Muscle of leg (tissue), 3 donors: ENCODE measurements at regions not wholly inside any gene's neighbourhood (a gene's known extent, or its start where the extent isn't known, plus 50 kb on each side); places are given as distances from the start of the nearest gene placed in this dataset.

Experiments
- DNase-seq: peaks from one replicate; pipeline ENCODE4 v3.0.0; 2013
- H3K27ac ChIP-seq: one replicate; pipeline ENCODE4 v1.5.1; 2013; ENCODE audit warnings: mild to moderate bottlenecking, low read length, control low read depth
- H3K27me3 ChIP-seq: one replicate; pipeline ENCODE4 v1.6.1; 2013; ENCODE audit warnings: low read length; ENCODE audit not compliant: control insufficient read depth, insufficient read depth
- H3K36me3 ChIP-seq: one replicate; pipeline ENCODE4 v1.6.1; 2013; ENCODE audit warnings: low read length; ENCODE audit not compliant: control insufficient read depth, insufficient read depth
- H3K4me1 ChIP-seq: one replicate; pipeline ENCODE4 v1.6.1; 2013; ENCODE audit warnings: low read length; ENCODE audit not compliant: control insufficient read depth, insufficient read depth
- H3K4me3 ChIP-seq: one replicate; pipeline ENCODE4 v1.5.1; 2013; ENCODE audit warnings: low read length, control low read depth
- H3K9me3 ChIP-seq: replicated peaks from 2 replicates; pipeline ENCODE4 v1.6.1; 2013; ENCODE audit warnings: low read depth, low read length; ENCODE audit not compliant: control insufficient read depth
- WGBS: methylation state at CpG from one replicate; pipeline ENCODE4 v1.1.5; 2013; ENCODE audit warnings: missing lambda C conversion rate; ENCODE audit not compliant: insufficient coverage; 5-methylcytosine and 5-hydroxymethylcytosine counted together

- Histone ChIP-seq H3K4me1 (no peaks in the 10 kb centered on the region), H3K4me3 (no peak overlapping the region), H3K27ac (no peak overlapping the region), H3K27me3 (peaks cover 17% of the 10 kb centered on the region), H3K36me3 (no peaks in the 10 kb centered on the region), H3K9me3 (no peaks in the 10 kb centered on the region)
- DNase-seq = no peak
- WGBS = 64% methylated on average over 6 of the region's 8 CpGs
Measured at GRCh38 chr12:131603106-131603938, 107.6 kb upstream of the SFSWAP start.

GRCh38 chr12:131603939-131604795 lies 106.7 kb upstream of the SFSWAP start:
- no peak overlapping the region for H3K27ac ChIP-seq
- no peak overlapping the region for H3K4me3 ChIP-seq
- H3K36me3 ChIP-seq = no peaks in the 10 kb centered on the region
- DNase-seq = no peak
- H3K4me1 ChIP-seq = peaks cover 2% of the 10 kb centered on the region
- no peaks in the 10 kb centered on the region for H3K9me3 ChIP-seq
- peaks cover 17% of the 10 kb centered on the region for H3K27me3 ChIP-seq
- WGBS = 11% methylated on average over 6 of the region's 21 CpGs

GRCh38 chr12:131604859-131605258 lies 106.0 kb upstream of the SFSWAP start:
- 100% methylated on average over 3 of the region's 6 CpGs for WGBS
- peaks cover 23% of the 10 kb centered on the region for H3K27me3 ChIP-seq

GRCh38 chr12:131605304-131605829 lies 105.5 kb upstream of the SFSWAP start:
- no peaks in the 10 kb centered on the region for H3K9me3 ChIP-seq
- H3K27me3 ChIP-seq = peaks cover 23% of the 10 kb centered on the region
- H3K36me3 ChIP-seq = no peaks in the 10 kb centered on the region
- no peak overlapping the region for H3K27ac ChIP-seq
- WGBS = 47% methylated on average over 6 of the region's 7 CpGs
- no peak overlapping the region for H3K4me3 ChIP-seq
- H3K4me1 ChIP-seq = peaks cover 7% of the 10 kb centered on the region
- no peak for DNase-seq

More at GRCh38 chr12:131604859-131605258, 106.0 kb upstream of the SFSWAP start:
- Histone ChIP-seq H3K4me1 (peaks cover 7% of the 10 kb centered on the region), H3K9me3 (no peaks in the 10 kb centered on the region), H3K27ac (no peak overlapping the region), H3K36me3 (no peaks in the 10 kb centered on the region), H3K4me3 (no peak overlapping the region)
- DNase-seq = no peak

- no peak overlapping the region for H3K27ac ChIP-seq
- peaks cover 7% of the 10 kb centered on the region for H3K4me1 ChIP-seq
- H3K9me3 ChIP-seq = no peaks in the 10 kb centered on the region
- WGBS = 79% methylated on average over 10 of the region's 12 CpGs
- H3K27me3 ChIP-seq = peaks cover 23% of the 10 kb centered on the region
- H3K36me3 ChIP-seq = no peaks in the 10 kb centered on the region
- no peak for DNase-seq
- H3K4me3 ChIP-seq = no peak overlapping the region
Measured at GRCh38 chr12:131606218-131606901, 104.5 kb upstream of the SFSWAP start.

GRCh38 chr12:131607658-131608447 lies 103.0 kb upstream of the SFSWAP start:
- Histone ChIP-seq H3K27ac (no peak overlapping the region), H3K27me3 (peaks cover 23% of the 10 kb centered on the region), H3K4me1 (peaks cover 7% of the 10 kb centered on the region), H3K4me3 (no peak overlapping the region), H3K9me3 (no peaks in the 10 kb centered on the region), H3K36me3 (no peaks in the 10 kb centered on the region)
- DNase-seq = no peak
- WGBS = 73% methylated on average over 5 of the region's 8 CpGs

GRCh38 chr12:131608740-131609690 lies 101.9 kb upstream of the SFSWAP start:
- peak; percentile 89 for DNase-seq
- Histone ChIP-seq H3K4me3 (no peak overlapping the region), H3K4me1 (peaks cover 7% of the 10 kb centered on the region), H3K9me3 (no peaks in the 10 kb centered on the region), H3K27me3 (peaks cover 23% of the 10 kb centered on the region), H3K27ac (peak overlapping the region; percentile 42), H3K36me3 (no peaks in the 10 kb centered on the region)
- 29% methylated on average over 3 of the region's 27 CpGs for WGBS

GRCh38 chr12:131609762-131610161 lies 101.1 kb upstream of the SFSWAP start:
- Histone ChIP-seq H3K4me1 (peaks cover 7% of the 10 kb centered on the region), H3K27ac (no peak overlapping the region), H3K27me3 (peaks cover 17% of the 10 kb centered on the region), H3K9me3 (no peaks in the 10 kb centered on the region), H3K36me3 (no peaks in the 10 kb centered on the region), H3K4me3 (no peak overlapping the region)
- no peak for DNase-seq
- 77% methylated on average over 9 of the region's 9 CpGs for WGBS
